RWPE1 (cell line): ENCODE measurements at regions not wholly inside any gene's neighbourhood (a gene's known extent, or its start where the extent isn't known, plus 50 kb on each side); places are given as distances from the start of the nearest gene placed in this dataset.
"Not testable (repeated sequence)": the region's sequence is repeated elsewhere in the genome, so short reads cannot be mapped to it uniquely, and the experiment has no call there.

ENCODE experiments used
- CTCF ChIA-PET: fragments of 350-600 bp; sonication (Branson Sonifier 250); formaldehyde crosslinking; extraction: SDS; loops from one replicate; lab custom pipeline; 2021; lab: Yijun Ruan, JAX
- POLR2A ChIA-PET: fragments of 400-600 bp; formaldehyde crosslinking; extraction: SDS; loops from one replicate; lab custom pipeline; 2020; ENCODE audit warnings: antibody characterized with exemption; ENCODE audit not compliant: low non-redundant PET; lab: Yijun Ruan, JAX
- DNase-seq: peaks from one replicate; pipeline ENCODE4 v3.0.0; 2012; ENCODE audit warnings: low spot score
- H3K27ac ChIP-seq: fragments of 450-650 bp; 2 replicates; pipeline ENCODE4 v1.5.1; 2017
- TF ChIP-seq, protein P1 (sequence below): fragments of 450-650 bp; conservative IDR thresholded peaks from 2 replicates; pipeline ENCODE4 v1.5.1; 2017; ENCODE audit warnings: low read depth, mild to moderate bottlenecking

- no peak for DNase-seq
- ChIA-PET CTCF (no interaction called here), POLR2A (no interaction called here)
- no peak overlapping the region for H3K27ac ChIP-seq
- TF ChIP-seq, protein P1, sequence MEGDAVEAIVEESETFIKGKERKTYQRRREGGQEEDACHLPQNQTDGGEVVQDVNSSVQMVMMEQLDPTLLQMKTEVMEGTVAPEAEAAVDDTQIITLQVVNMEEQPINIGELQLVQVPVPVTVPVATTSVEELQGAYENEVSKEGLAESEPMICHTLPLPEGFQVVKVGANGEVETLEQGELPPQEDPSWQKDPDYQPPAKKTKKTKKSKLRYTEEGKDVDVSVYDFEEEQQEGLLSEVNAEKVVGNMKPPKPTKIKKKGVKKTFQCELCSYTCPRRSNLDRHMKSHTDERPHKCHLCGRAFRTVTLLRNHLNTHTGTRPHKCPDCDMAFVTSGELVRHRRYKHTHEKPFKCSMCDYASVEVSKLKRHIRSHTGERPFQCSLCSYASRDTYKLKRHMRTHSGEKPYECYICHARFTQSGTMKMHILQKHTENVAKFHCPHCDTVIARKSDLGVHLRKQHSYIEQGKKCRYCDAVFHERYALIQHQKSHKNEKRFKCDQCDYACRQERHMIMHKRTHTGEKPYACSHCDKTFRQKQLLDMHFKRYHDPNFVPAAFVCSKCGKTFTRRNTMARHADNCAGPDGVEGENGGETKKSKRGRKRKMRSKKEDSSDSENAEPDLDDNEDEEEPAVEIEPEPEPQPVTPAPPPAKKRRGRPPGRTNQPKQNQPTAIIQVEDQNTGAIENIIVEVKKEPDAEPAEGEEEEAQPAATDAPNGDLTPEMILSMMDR = no peak
Observed at GRCh38 chr9:68627104-68627503, 77.9 kb upstream of the PIP5K1B start.

DNA sequence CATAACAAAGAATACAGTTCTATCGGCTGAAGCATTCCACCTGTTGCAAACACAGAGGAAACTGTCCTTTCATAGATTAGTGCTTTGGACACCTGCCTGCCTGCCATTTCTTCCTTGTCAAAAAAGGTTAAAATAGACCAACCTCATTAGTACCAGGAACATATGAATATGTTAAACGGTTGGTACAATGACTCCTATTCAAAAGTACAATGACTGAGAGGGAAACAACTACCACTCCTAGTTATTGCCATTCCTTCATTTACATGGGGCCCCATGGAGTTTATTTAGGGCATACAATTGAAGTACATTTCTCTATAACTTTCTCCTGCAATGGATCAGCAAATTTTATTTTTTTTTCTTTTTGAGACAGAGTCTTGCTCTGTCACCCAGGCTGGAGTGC lies 77.4 kb upstream of the PIP5K1B start:
- ChIA-PET POLR2A (no interaction called here), CTCF (no interaction called here)
- no peak overlapping the region for H3K27ac ChIP-seq
- DNase-seq = no peak
- TF ChIP-seq, protein P1 = no peak

DNA sequence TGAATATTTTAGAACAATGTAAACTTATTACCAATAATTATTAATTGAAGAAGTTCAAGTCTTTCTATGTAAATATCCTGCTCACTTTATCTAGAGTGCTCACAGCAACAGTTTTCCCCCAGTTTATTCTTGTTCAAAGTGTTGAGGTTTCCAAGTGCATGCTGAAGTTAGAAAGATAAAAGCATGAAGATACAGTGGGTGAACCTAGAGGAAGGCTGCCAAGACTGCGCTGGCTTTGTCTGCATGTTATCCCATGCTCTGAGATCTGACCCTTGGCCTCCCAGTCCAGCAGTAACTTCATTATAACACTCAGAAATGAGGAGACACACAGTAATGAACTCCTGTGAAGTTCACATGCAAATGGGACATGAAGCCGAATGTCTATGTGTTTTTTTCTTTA lies 76.0 kb upstream of the PIP5K1B start:
- no peak overlapping the region for H3K27ac ChIP-seq
- no peak for DNase-seq
- ChIA-PET CTCF (no interaction called here), POLR2A (no interaction called here)
- TF ChIP-seq, protein P1 = no peak

DNA sequence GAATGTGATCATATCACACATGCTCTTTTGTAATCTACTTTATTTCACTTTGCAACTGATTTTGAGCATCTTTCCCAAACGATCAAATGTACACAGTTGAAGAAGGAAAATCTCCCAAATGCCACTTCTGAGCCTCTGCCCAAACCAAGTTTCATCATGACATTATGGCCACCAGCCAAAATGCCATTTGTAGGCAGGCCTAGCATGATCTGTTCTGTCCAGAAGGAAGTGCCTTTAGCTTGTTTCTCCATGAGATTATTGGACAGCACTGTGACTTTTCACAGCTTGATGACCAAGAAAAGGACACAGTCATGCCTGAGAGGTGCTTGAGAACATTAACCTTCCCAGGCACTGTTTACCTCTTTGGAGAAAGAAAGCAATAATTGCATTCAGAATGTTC lies 73.2 kb upstream of the PIP5K1B start:
- ChIA-PET POLR2A (no interaction called here), CTCF (no interaction called here)
- no peak for DNase-seq
- TF ChIP-seq, protein P1 = no peak
- H3K27ac ChIP-seq = no peak overlapping the region

DNA sequence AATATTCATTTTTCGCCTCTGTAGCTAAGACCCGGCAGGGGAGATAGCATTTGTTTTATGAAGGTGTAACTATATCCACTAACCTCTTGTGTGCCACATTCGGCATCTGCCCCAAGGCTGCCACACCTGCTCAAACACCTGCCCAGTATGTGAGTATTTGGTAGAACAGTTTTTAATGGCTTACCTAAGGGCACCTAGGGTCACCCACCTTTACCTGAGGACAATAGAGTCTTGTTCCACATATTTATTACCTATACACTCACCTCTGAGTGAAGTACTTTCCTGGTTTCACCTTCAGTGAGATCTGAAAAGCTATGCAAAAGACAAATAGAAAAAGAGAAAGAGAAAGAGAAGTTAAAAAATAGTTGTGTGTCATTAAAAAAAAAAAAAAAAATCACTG lies 68.0 kb upstream of the PIP5K1B start:
- TF ChIP-seq, protein P1 = no peak
- DNase-seq = no peak
- no peak overlapping the region for H3K27ac ChIP-seq
- CTCF ChIA-PET = no interaction called here
- POLR2A ChIA-PET = no interaction called here

DNA sequence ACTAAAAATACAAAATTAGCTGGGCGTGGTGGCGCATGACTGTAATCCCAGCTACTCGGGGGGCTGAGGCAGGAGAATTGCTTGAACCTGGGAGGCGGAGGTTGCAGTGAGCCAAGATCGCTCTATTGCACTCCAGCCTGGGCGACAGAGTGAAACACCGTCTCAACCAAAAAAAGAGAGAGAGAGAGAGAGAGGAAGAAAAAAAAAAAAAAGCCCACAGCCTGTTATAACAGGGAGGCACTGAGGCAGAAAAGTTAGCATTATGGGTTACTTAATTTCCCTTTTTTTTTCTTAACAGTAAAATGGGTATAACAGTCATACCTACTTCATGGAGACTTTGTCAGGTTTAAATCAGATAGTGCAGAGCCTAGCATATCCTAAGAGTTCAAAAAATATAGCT lies 65.8 kb upstream of the PIP5K1B start:
- POLR2A ChIA-PET, DNase-seq, H3K27ac ChIP-seq, CTCF ChIA-PET: not testable (repeated sequence)

- H3K27ac ChIP-seq = no peak overlapping the region
- ChIA-PET POLR2A (no interaction called here), CTCF (no interaction called here)
- no peak for DNase-seq
- TF ChIP-seq, protein P1 = no peak
Observed at GRCh38 chr9:68640421-68641089, 64.5 kb upstream of the PIP5K1B start.
